H9 (cell line): ENCODE measurements at regions not wholly inside any gene's neighbourhood (a gene's known extent, or its start where the extent isn't known, plus 50 kb on each side); places are given as distances from the start of the nearest gene placed in this dataset.

ENCODE experiments used
- DNase-seq: peaks from one replicate; pipeline ENCODE4 v3.0.0-alpha.2; 2017
- H2AFZ ChIP-seq: one replicate; pipeline ENCODE4 v1.6.1; 2013; ENCODE audit warnings: mild to moderate bottlenecking, low read length, control low read depth, moderate library complexity
- H2AK5ac ChIP-seq: 2 replicates; pipeline ENCODE4 v1.6.1; 2013; ENCODE audit warnings: low read length, control low read depth, mixed read lengths; ENCODE audit not compliant: insufficient read length
- H2BK120ac ChIP-seq: one replicate; pipeline ENCODE4 v1.6.1; 2013; ENCODE audit warnings: low read depth, mild to moderate bottlenecking, low read length, control low read depth, inconsistent platforms; ENCODE audit not compliant: poor library complexity, severe bottlenecking
- H2BK12ac ChIP-seq: 2 replicates; pipeline ENCODE4 v1.6.1; 2013; ENCODE audit warnings: low read length, control low read depth, mixed read lengths, low read depth; ENCODE audit not compliant: insufficient read length
- H2BK15ac ChIP-seq: 2 replicates; pipeline ENCODE4 v1.6.1; 2013; ENCODE audit warnings: low read depth, low read length, control low read depth
- H2BK20ac ChIP-seq: one replicate; pipeline ENCODE4 v1.6.1; 2013; ENCODE audit warnings: low read depth, mild to moderate bottlenecking, low read length, control low read depth, inconsistent platforms; ENCODE audit not compliant: poor library complexity, severe bottlenecking
- H2BK5ac ChIP-seq: 2 replicates; pipeline ENCODE4 v1.6.1; 2013; ENCODE audit warnings: low read length, control low read depth, mixed read lengths; ENCODE audit not compliant: insufficient read length
- H3K14ac ChIP-seq: 2 replicates; pipeline ENCODE4 v1.6.1; 2013; ENCODE audit warnings: low read length, control low read depth; ENCODE audit not compliant: insufficient read depth
- H3K18ac ChIP-seq: 2 replicates; pipeline ENCODE4 v1.6.1; 2013; ENCODE audit warnings: low read depth, mild to moderate bottlenecking, mixed read lengths, low read length, control low read depth; ENCODE audit not compliant: insufficient read length
- H3K23ac ChIP-seq: 2 replicates; pipeline ENCODE4 v1.6.1; 2013; ENCODE audit warnings: low read length, control low read depth, mixed read lengths, low read depth; ENCODE audit not compliant: insufficient read length
- H3K23me2 ChIP-seq: 2 replicates; pipeline ENCODE4 v1.6.1; 2013; ENCODE audit warnings: low read depth, mild to moderate bottlenecking, mixed read lengths, low read length, control low read depth; ENCODE audit not compliant: insufficient read length, poor library complexity, severe bottlenecking
- H3K27ac ChIP-seq: 2 replicates; pipeline ENCODE4 v1.5.1; 2013; ENCODE audit warnings: low read length, control low read depth, mixed read lengths, low read depth; ENCODE audit not compliant: insufficient read length
- H3K27me3 ChIP-seq: 2 replicates; pipeline ENCODE4 v1.6.1; 2013; ENCODE audit warnings: low read length, control low read depth, inconsistent platforms; ENCODE audit not compliant: insufficient read depth
- H3K4ac ChIP-seq: 2 replicates; pipeline ENCODE4 v1.6.1; 2013; ENCODE audit warnings: low read depth, mild to moderate bottlenecking, control low read depth, inconsistent platforms, low read length, moderate library complexity
- H3K4me1 ChIP-seq: 2 replicates; pipeline ENCODE4 v1.6.1; 2013; ENCODE audit warnings: low read length, control low read depth, inconsistent platforms; ENCODE audit not compliant: insufficient read depth
- H3K4me2 ChIP-seq: 2 replicates; pipeline ENCODE4 v1.6.1; 2013; ENCODE audit warnings: low read length, control low read depth, mixed read lengths; ENCODE audit not compliant: insufficient read length, insufficient read depth
- H3K56ac ChIP-seq: 2 replicates; pipeline ENCODE4 v1.6.1; 2013; ENCODE audit warnings: low read depth, mild to moderate bottlenecking, mixed read lengths, low read length, control low read depth; ENCODE audit not compliant: insufficient read length
- H3K79me1 ChIP-seq: 2 replicates; pipeline ENCODE4 v1.6.1; 2013; ENCODE audit warnings: low read depth, mild to moderate bottlenecking, moderate library complexity, low read length, control low read depth, inconsistent platforms; ENCODE audit not compliant: insufficient read depth, poor library complexity, severe bottlenecking
- H3K79me2 ChIP-seq: 2 replicates; pipeline ENCODE4 v1.6.1; 2013; ENCODE audit warnings: low read length, control low read depth, inconsistent platforms; ENCODE audit not compliant: insufficient read depth
- H3K9ac ChIP-seq: 2 replicates; pipeline ENCODE4 v1.6.1; 2013; ENCODE audit warnings: low read length, control low read depth, mixed read lengths; ENCODE audit not compliant: insufficient read length; ENCODE audit errors: extremely low read depth
- H3K9me3 ChIP-seq: one replicate; pipeline ENCODE4 v1.6.1; 2013; ENCODE audit warnings: low read depth, low read length, inconsistent platforms; ENCODE audit not compliant: control insufficient read depth
- H3T11ph ChIP-seq: one replicate; pipeline ENCODE4 v1.6.1; 2013; ENCODE audit warnings: mild to moderate bottlenecking, low read length, control low read depth, inconsistent platforms
- H4K20me1 ChIP-seq: one replicate; pipeline ENCODE4 v1.6.1; 2013; ENCODE audit not compliant: control insufficient read depth, insufficient read length, insufficient read depth
- H4K5ac ChIP-seq: 2 replicates; pipeline ENCODE4 v1.6.1; 2013; ENCODE audit warnings: low read depth, mild to moderate bottlenecking, mixed read lengths, low read length, control low read depth; ENCODE audit not compliant: insufficient read length
- H4K8ac ChIP-seq: replicated peaks from 2 replicates; pipeline ENCODE4 v1.6.1; 2013; ENCODE audit warnings: low read length, control low read depth, mixed read lengths, low read depth; ENCODE audit not compliant: insufficient read length
- H4K91ac ChIP-seq: 2 replicates; pipeline ENCODE4 v1.6.1; 2013; ENCODE audit warnings: low read depth, mild to moderate bottlenecking, moderate library complexity, mixed read lengths, low read length, control low read depth; ENCODE audit not compliant: insufficient read length
- H3K27ac Mint-ChIP-seq, 3 experiments: 2 replicates in 2 of 3; 3 replicates in 1 of 3; pipeline ENCODE4 v1.8.0; 2020 to 2021; ENCODE audit warnings: mixed read lengths in 3 of 3, mild to moderate bottlenecking in 1 of 3, moderate library complexity in 1 of 3
- H3K27me3 Mint-ChIP-seq: 2 replicates; pipeline ENCODE4 v1.8.0; 2021; ENCODE audit warnings: low read depth, mild to moderate bottlenecking, moderate library complexity, mixed read lengths
- H3K36me3 Mint-ChIP-seq, 3 experiments: 2 replicates in 2 of 3; 3 replicates in 1 of 3; pipeline ENCODE4 v1.8.0; 2020 to 2021; ENCODE audit warnings: low read depth in 3 of 3, mixed read lengths in 3 of 3; ENCODE audit not compliant: insufficient read depth in 1 of 3
- H3K4me1 Mint-ChIP-seq, 2 experiments: 2 replicates each; pipeline ENCODE4 v1.8.0; 2020; ENCODE audit warnings: mixed read lengths in 2 of 2
- H3K4me3 Mint-ChIP-seq, 2 experiments: 2 replicates in 1 of 2; 3 replicates in 1 of 2; pipeline ENCODE4 v1.8.0; 2020 to 2021; ENCODE audit warnings: mild to moderate bottlenecking in 2 of 2, mixed read lengths in 2 of 2, moderate library complexity in 1 of 2
- H3K9me3 Mint-ChIP-seq, 2 experiments: 2 replicates in 1 of 2; 3 replicates in 1 of 2; pipeline ENCODE4 v1.8.0; 2020; ENCODE audit warnings: mild to moderate bottlenecking in 2 of 2, mixed read lengths in 2 of 2, moderate library complexity in 1 of 2
- CTCF ChIP-seq: fragments of 200-600 bp; sonication (generic); conservative IDR thresholded peaks from 3 replicates; pipeline ENCODE4 v1.8.0; 2021; ENCODE audit warnings: antibody characterized with exemption, mild to moderate bottlenecking
- WGBS: extraction: QIAGEN DNeasy Blood & Tissue Kit; methylation state at CpG from one replicate; pipeline ENCODE4 v1.1.7; 2013; ENCODE audit warnings: missing lambda C conversion rate, low lambda C conversion rate, mixed read lengths; ENCODE audit not compliant: insufficient read length; ENCODE audit errors: extremely low coverage; 5-methylcytosine and 5-hydroxymethylcytosine counted together

GRCh38 chr2:67835266-67835665 lies 227.5 kb downstream of the C1D start:
- Histone ChIP-seq H2BK12ac (no peak overlapping the region), H3K79me1 (no peaks in the 10 kb centered on the region), H3K79me2 (no peaks in the 10 kb centered on the region), H4K8ac (no peak overlapping the region), H2AFZ (no peak overlapping the region), H3K23ac (no peak overlapping the region), H3K4ac (no peak overlapping the region), H3K23me2 (no peaks in the 10 kb centered on the region), H3T11ph (no peak overlapping the region), H3K18ac (no peak overlapping the region), H3K56ac (no peak overlapping the region), H3K4me1 (no peaks in the 10 kb centered on the region), H3K9me3 (no peaks in the 10 kb centered on the region), H2BK120ac (no peak overlapping the region), H2BK20ac (no peak overlapping the region), H3K4me2 (no peak overlapping the region), H3K27ac (no peak overlapping the region), H3K27me3 (no peaks in the 10 kb centered on the region), H4K5ac (no peak overlapping the region), H2BK15ac (no peak overlapping the region), H2BK5ac (no peak overlapping the region), H3K9ac (no peak overlapping the region), H2AK5ac (no peak overlapping the region), H3K14ac (no peak overlapping the region), H4K20me1 (no peaks in the 10 kb centered on the region), H4K91ac (no peak overlapping the region)
- TF ChIP-seq CTCF = no peak
- no CpG with 5 or more reads among the region's 3 CpGs for WGBS
- Mint-ChIP-seq H3K27ac (no peak overlapping the region), H3K4me3 (no peak overlapping the region), H3K36me3 (no peaks in the 10 kb centered on the region), H3K9me3 (no peaks in the 10 kb centered on the region; a peak in 1 of 5 replicates), H3K27me3 (no peaks in the 10 kb centered on the region; the same call in 1 of the 2 replicates), H3K4me1 (no peaks in the 10 kb centered on the region)
- DNase-seq = no peak
